ENCODE measurements at regions not wholly inside any gene's neighbourhood (a gene's known extent, or its start where the extent isn't known, plus 50 kb on each side); places are given as distances from the start of the nearest gene placed in this dataset.

DNA sequence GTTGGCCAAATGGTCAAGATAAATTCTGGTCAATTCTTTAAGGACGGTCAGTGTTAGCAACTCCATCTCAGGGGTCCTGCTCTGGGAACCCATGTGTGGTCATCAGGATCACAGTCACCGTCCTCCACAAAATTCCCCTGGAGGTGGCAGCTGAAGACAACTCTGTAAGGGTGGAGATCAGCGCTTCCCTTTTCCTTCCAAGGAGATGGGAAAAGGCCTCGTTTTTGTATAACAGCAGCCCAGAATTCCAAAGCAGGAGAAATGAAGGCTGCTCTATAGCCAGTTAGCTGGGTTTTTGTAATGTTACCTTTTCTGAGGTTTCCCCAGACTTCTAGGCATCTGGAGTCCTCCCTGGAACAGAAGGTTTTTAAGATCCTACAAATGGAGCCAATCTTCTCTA lies 334.8 kb downstream of the MYCN start:
- no peaks in the 10 kb centered on the region for H3K9me2 ChIP-seq (replicated peaks; ENCODE audit: low read depth, low read length)
- no peak overlapping the region for H3K4me3 ChIP-seq (ENCODE audit: low read length, poor library complexity, severe bottlenecking)
- H2AFZ ChIP-seq (ENCODE audit: low read length) = no peak overlapping the region
- no peaks in the 10 kb centered on the region for H3K27me3 ChIP-seq (ENCODE audit: insufficient read depth, low read length, poor library complexity, severe bottlenecking)
- no peaks in the 10 kb centered on the region for H3F3A ChIP-seq (ENCODE audit: low read depth)
- H3K79me2 ChIP-seq (ENCODE audit: insufficient read depth, low read length) = no peaks in the 10 kb centered on the region
- no peaks in the 10 kb centered on the region for H4K20me1 ChIP-seq (ENCODE audit: insufficient read depth, low read length, poor library complexity, severe bottlenecking)
- no peaks in the 10 kb centered on the region for H3K9me3 ChIP-seq (ENCODE audit: insufficient read depth, low read depth, low read length)
- no peak overlapping the region for H3K9ac ChIP-seq (ENCODE audit: low read depth, low read length, poor library complexity, severe bottlenecking)
- H3K36me3 ChIP-seq (ENCODE audit: insufficient read depth, low read length) = no peaks in the 10 kb centered on the region
- H3K4me1 ChIP-seq (ENCODE audit: insufficient read depth, low read length, poor library complexity, severe bottlenecking) = peaks cover 3% of the 10 kb centered on the region
- no peak for TF ChIP-seq EZH2phosphoT487 (IDR thresholded peaks at IDR 0.05; ENCODE audit: borderline replicate concordance)
- TF ChIP-seq, protein P1, sequence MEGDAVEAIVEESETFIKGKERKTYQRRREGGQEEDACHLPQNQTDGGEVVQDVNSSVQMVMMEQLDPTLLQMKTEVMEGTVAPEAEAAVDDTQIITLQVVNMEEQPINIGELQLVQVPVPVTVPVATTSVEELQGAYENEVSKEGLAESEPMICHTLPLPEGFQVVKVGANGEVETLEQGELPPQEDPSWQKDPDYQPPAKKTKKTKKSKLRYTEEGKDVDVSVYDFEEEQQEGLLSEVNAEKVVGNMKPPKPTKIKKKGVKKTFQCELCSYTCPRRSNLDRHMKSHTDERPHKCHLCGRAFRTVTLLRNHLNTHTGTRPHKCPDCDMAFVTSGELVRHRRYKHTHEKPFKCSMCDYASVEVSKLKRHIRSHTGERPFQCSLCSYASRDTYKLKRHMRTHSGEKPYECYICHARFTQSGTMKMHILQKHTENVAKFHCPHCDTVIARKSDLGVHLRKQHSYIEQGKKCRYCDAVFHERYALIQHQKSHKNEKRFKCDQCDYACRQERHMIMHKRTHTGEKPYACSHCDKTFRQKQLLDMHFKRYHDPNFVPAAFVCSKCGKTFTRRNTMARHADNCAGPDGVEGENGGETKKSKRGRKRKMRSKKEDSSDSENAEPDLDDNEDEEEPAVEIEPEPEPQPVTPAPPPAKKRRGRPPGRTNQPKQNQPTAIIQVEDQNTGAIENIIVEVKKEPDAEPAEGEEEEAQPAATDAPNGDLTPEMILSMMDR (conservative IDR thresholded peaks at IDR 0.05; ENCODE audit: low read length) = no peak
- H3K4me2 ChIP-seq (ENCODE audit: low read depth, low read length, poor library complexity, severe bottlenecking) = no peak overlapping the region

DNA sequence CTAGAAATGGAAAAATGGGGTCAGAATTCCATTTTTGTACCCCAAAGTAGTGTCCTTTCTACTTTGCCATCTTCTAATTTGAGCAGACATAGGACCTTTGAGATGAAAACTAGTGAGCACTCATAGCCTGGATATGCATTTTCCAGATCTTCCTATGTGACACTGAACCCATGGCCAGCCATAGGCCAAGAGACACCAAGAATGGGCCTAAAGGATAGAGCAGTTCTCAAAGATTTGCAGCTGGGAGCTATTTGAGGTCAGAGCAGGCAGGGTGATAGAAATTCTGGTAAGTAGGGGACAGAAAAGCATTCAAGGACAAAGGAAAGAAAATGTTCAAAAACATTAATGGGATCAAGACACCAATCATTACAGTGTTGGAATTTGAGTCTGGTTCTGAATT lies 332.8 kb downstream of the MYCN start:
- peaks cover 3% of the 10 kb centered on the region for H3K4me1 ChIP-seq (ENCODE audit: insufficient read depth, low read length, poor library complexity, severe bottlenecking)
- H3K9ac ChIP-seq (ENCODE audit: low read depth, low read length, poor library complexity, severe bottlenecking) = no peak overlapping the region

DNA sequence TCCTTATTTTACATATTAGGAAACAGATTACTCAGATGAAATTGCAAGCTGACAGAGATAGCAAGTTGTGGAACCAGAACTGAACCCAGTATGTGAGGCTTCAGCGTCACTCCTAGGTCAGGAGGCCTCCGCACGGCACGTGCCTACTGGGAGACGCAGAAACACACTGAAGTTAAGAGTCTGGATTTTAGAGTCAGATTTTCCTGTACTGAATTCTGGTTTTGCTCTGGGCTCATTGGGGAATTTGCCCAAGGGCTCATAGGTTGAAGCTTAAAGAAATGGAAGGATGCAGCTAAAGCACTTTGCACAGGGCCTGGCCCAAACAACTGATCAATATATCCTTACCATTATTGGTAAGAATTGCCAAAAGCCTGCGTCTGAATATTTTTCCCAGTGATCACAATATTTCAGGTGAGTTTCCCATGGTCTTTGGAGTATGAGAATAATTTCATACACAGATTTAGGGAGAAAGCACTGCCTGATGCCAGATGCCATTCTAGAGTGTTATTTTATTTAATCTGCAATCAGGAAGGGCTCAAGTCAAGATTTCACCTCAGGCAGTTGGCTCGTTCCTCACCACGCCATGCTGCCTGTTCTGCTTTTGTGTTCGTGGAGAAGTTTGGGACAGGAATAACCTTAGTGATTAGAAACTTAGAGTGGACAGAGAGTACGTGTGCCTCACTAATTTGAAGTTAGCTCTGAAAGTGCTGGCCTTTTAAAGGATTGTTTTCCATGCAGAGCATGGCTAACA lies 331.9 kb downstream of the MYCN start:
- TF ChIP-seq, protein P1 (conservative IDR thresholded peaks at IDR 0.05; ENCODE audit: low read length) = no peak
- TF ChIP-seq EZH2phosphoT487 (IDR thresholded peaks at IDR 0.05; ENCODE audit: borderline replicate concordance) = no peak
- Histone ChIP-seq H3K9me3 (ENCODE audit: insufficient read depth, low read depth, low read length) (no peaks in the 10 kb centered on the region), H4K20me1 (ENCODE audit: insufficient read depth, low read length, poor library complexity, severe bottlenecking) (no peaks in the 10 kb centered on the region), H3K9me2 (replicated peaks; ENCODE audit: low read depth, low read length) (no peaks in the 10 kb centered on the region), H3K9ac (ENCODE audit: low read depth, low read length, poor library complexity, severe bottlenecking) (no peak overlapping the region), H3K4me3 (ENCODE audit: low read length, poor library complexity, severe bottlenecking) (no peak overlapping the region), H3K79me2 (ENCODE audit: insufficient read depth, low read length) (no peaks in the 10 kb centered on the region), H3K4me2 (ENCODE audit: low read depth, low read length, poor library complexity, severe bottlenecking) (no peak overlapping the region), H3F3A (ENCODE audit: low read depth) (no peaks in the 10 kb centered on the region), H3K27me3 (ENCODE audit: insufficient read depth, low read length, poor library complexity, severe bottlenecking) (no peaks in the 10 kb centered on the region), H3K4me1 (ENCODE audit: insufficient read depth, low read length, poor library complexity, severe bottlenecking) (no peaks in the 10 kb centered on the region), H3K36me3 (ENCODE audit: insufficient read depth, low read length) (no peaks in the 10 kb centered on the region), H2AFZ (ENCODE audit: low read length) (no peak overlapping the region)

More for the DNA sequence above, 332.8 kb downstream of the MYCN start:
- H3K27me3 ChIP-seq (ENCODE audit: insufficient read depth, low read length, poor library complexity, severe bottlenecking) = no peaks in the 10 kb centered on the region
- H3K4me3 ChIP-seq (ENCODE audit: low read length, poor library complexity, severe bottlenecking) = no peak overlapping the region
- H3K4me2 ChIP-seq (ENCODE audit: low read depth, low read length, poor library complexity, severe bottlenecking) = no peak overlapping the region
- no peaks in the 10 kb centered on the region for H3K79me2 ChIP-seq (ENCODE audit: insufficient read depth, low read length)
- no peaks in the 10 kb centered on the region for H3K9me2 ChIP-seq (replicated peaks; ENCODE audit: low read depth, low read length)
- no peaks in the 10 kb centered on the region for H3K9me3 ChIP-seq (ENCODE audit: insufficient read depth, low read depth, low read length)
- TF ChIP-seq, protein P1 (conservative IDR thresholded peaks at IDR 0.05; ENCODE audit: low read length) = no peak
- no peak for TF ChIP-seq EZH2phosphoT487 (IDR thresholded peaks at IDR 0.05; ENCODE audit: borderline replicate concordance)
- H4K20me1 ChIP-seq (ENCODE audit: insufficient read depth, low read length, poor library complexity, severe bottlenecking) = no peaks in the 10 kb centered on the region
- no peaks in the 10 kb centered on the region for H3F3A ChIP-seq (ENCODE audit: low read depth)
- H2AFZ ChIP-seq (ENCODE audit: low read length) = no peak overlapping the region
- no peaks in the 10 kb centered on the region for H3K36me3 ChIP-seq (ENCODE audit: insufficient read depth, low read length)
